B cell (primary cell): ENCODE measurements at regions not wholly inside any gene's neighbourhood (a gene's known extent, or its start where the extent isn't known, plus 50 kb on each side); places are given as distances from the start of the nearest gene placed in this dataset.

Experiments
- EZH2 ChIP-seq: IDR thresholded peaks from 2 replicates; pipeline ENCODE4 v1.6.1; 2012; ENCODE audit warnings: borderline replicate concordance, low read depth, mild to moderate bottlenecking, moderate library complexity, low read length; ENCODE audit not compliant: insufficient read depth, poor library complexity, severe bottlenecking
- TF ChIP-seq, protein P1 (sequence below): fragments of 200-600 bp; IDR thresholded peaks from one replicate; pipeline ENCODE4 v1.8.0; 2022; ENCODE audit warnings: antibody characterized with exemption, mild to moderate bottlenecking

- TF ChIP-seq EZH2 = no peak
- TF ChIP-seq, protein P1, sequence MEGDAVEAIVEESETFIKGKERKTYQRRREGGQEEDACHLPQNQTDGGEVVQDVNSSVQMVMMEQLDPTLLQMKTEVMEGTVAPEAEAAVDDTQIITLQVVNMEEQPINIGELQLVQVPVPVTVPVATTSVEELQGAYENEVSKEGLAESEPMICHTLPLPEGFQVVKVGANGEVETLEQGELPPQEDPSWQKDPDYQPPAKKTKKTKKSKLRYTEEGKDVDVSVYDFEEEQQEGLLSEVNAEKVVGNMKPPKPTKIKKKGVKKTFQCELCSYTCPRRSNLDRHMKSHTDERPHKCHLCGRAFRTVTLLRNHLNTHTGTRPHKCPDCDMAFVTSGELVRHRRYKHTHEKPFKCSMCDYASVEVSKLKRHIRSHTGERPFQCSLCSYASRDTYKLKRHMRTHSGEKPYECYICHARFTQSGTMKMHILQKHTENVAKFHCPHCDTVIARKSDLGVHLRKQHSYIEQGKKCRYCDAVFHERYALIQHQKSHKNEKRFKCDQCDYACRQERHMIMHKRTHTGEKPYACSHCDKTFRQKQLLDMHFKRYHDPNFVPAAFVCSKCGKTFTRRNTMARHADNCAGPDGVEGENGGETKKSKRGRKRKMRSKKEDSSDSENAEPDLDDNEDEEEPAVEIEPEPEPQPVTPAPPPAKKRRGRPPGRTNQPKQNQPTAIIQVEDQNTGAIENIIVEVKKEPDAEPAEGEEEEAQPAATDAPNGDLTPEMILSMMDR = no peak
These were observed 1394.3 kb upstream of the SLC10A2 start for GRCh38 chr13:104460554-104460953.
